ENCODE measurements at regions not wholly inside any gene's neighbourhood (a gene's known extent, or its start where the extent isn't known, plus 50 kb on each side); places are given as distances from the start of the nearest gene placed in this dataset.

DNA sequence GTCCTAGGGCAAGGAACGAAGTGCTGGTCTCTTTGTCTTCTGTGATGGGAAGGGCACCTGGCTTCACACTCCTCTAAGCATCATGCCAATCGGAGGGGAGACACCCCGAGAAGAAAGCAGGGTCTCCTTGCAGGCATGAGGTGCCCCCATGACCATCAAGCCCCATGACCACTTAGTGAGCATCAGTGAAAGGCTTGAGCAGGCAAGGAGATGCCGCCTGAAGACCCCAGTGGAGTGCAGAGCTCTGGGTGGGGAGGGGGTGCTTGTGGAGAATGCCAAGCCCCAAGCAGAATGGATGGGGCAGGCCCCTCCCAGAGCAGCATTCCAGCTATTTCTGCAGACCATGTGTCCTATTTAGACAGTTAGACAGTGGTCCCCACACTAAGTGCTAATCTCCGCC, 232.7 kb upstream of the TNRC6C start:
- TF ChIP-seq MLXIP (CRISPR knock-in tag; IDR thresholded peaks at IDR 0.05; ENCODE audit: borderline replicate concordance) (no peak), ZNF678 (CRISPR knock-in tag; IDR thresholded peaks at IDR 0.05) (no peak)

All from HepG2 (cell line).